H9 (cell line): ENCODE measurements at regions not wholly inside any gene's neighbourhood (a gene's known extent, or its start where the extent isn't known, plus 50 kb on each side); places are given as distances from the start of the nearest gene placed in this dataset.

Source experiments
- DNase-seq: peaks from one replicate; pipeline ENCODE4 v3.0.0-alpha.2; 2017
- H2AFZ ChIP-seq: one replicate; pipeline ENCODE4 v1.6.1; 2013; ENCODE audit warnings: mild to moderate bottlenecking, low read length, control low read depth, moderate library complexity
- H2AK5ac ChIP-seq: 2 replicates; pipeline ENCODE4 v1.6.1; 2013; ENCODE audit warnings: low read length, control low read depth, mixed read lengths; ENCODE audit not compliant: insufficient read length
- H2BK120ac ChIP-seq: one replicate; pipeline ENCODE4 v1.6.1; 2013; ENCODE audit warnings: low read depth, mild to moderate bottlenecking, low read length, control low read depth, inconsistent platforms; ENCODE audit not compliant: poor library complexity, severe bottlenecking
- H2BK12ac ChIP-seq: 2 replicates; pipeline ENCODE4 v1.6.1; 2013; ENCODE audit warnings: low read length, control low read depth, mixed read lengths, low read depth; ENCODE audit not compliant: insufficient read length
- H2BK15ac ChIP-seq: 2 replicates; pipeline ENCODE4 v1.6.1; 2013; ENCODE audit warnings: low read depth, low read length, control low read depth
- H2BK20ac ChIP-seq: one replicate; pipeline ENCODE4 v1.6.1; 2013; ENCODE audit warnings: low read depth, mild to moderate bottlenecking, low read length, control low read depth, inconsistent platforms; ENCODE audit not compliant: poor library complexity, severe bottlenecking
- H2BK5ac ChIP-seq: 2 replicates; pipeline ENCODE4 v1.6.1; 2013; ENCODE audit warnings: low read length, control low read depth, mixed read lengths; ENCODE audit not compliant: insufficient read length
- H3K14ac ChIP-seq: 2 replicates; pipeline ENCODE4 v1.6.1; 2013; ENCODE audit warnings: low read length, control low read depth; ENCODE audit not compliant: insufficient read depth
- H3K18ac ChIP-seq: 2 replicates; pipeline ENCODE4 v1.6.1; 2013; ENCODE audit warnings: low read depth, mild to moderate bottlenecking, mixed read lengths, low read length, control low read depth; ENCODE audit not compliant: insufficient read length
- H3K23ac ChIP-seq: 2 replicates; pipeline ENCODE4 v1.6.1; 2013; ENCODE audit warnings: low read length, control low read depth, mixed read lengths, low read depth; ENCODE audit not compliant: insufficient read length
- H3K23me2 ChIP-seq: 2 replicates; pipeline ENCODE4 v1.6.1; 2013; ENCODE audit warnings: low read depth, mild to moderate bottlenecking, mixed read lengths, low read length, control low read depth; ENCODE audit not compliant: insufficient read length, poor library complexity, severe bottlenecking
- H3K27ac ChIP-seq: 2 replicates; pipeline ENCODE4 v1.5.1; 2013; ENCODE audit warnings: low read length, control low read depth, mixed read lengths, low read depth; ENCODE audit not compliant: insufficient read length
- H3K27me3 ChIP-seq: 2 replicates; pipeline ENCODE4 v1.6.1; 2013; ENCODE audit warnings: low read length, control low read depth, inconsistent platforms; ENCODE audit not compliant: insufficient read depth
- H3K4ac ChIP-seq: 2 replicates; pipeline ENCODE4 v1.6.1; 2013; ENCODE audit warnings: low read depth, mild to moderate bottlenecking, control low read depth, inconsistent platforms, low read length, moderate library complexity
- H3K4me1 ChIP-seq: 2 replicates; pipeline ENCODE4 v1.6.1; 2013; ENCODE audit warnings: low read length, control low read depth, inconsistent platforms; ENCODE audit not compliant: insufficient read depth
- H3K4me2 ChIP-seq: 2 replicates; pipeline ENCODE4 v1.6.1; 2013; ENCODE audit warnings: low read length, control low read depth, mixed read lengths; ENCODE audit not compliant: insufficient read length, insufficient read depth
- H3K56ac ChIP-seq: 2 replicates; pipeline ENCODE4 v1.6.1; 2013; ENCODE audit warnings: low read depth, mild to moderate bottlenecking, mixed read lengths, low read length, control low read depth; ENCODE audit not compliant: insufficient read length
- H3K79me1 ChIP-seq: 2 replicates; pipeline ENCODE4 v1.6.1; 2013; ENCODE audit warnings: low read depth, mild to moderate bottlenecking, moderate library complexity, low read length, control low read depth, inconsistent platforms; ENCODE audit not compliant: insufficient read depth, poor library complexity, severe bottlenecking
- H3K79me2 ChIP-seq: 2 replicates; pipeline ENCODE4 v1.6.1; 2013; ENCODE audit warnings: low read length, control low read depth, inconsistent platforms; ENCODE audit not compliant: insufficient read depth
- H3K9ac ChIP-seq: 2 replicates; pipeline ENCODE4 v1.6.1; 2013; ENCODE audit warnings: low read length, control low read depth, mixed read lengths; ENCODE audit not compliant: insufficient read length; ENCODE audit errors: extremely low read depth
- H3K9me3 ChIP-seq: one replicate; pipeline ENCODE4 v1.6.1; 2013; ENCODE audit warnings: low read depth, low read length, inconsistent platforms; ENCODE audit not compliant: control insufficient read depth
- H3T11ph ChIP-seq: one replicate; pipeline ENCODE4 v1.6.1; 2013; ENCODE audit warnings: mild to moderate bottlenecking, low read length, control low read depth, inconsistent platforms
- H4K20me1 ChIP-seq: one replicate; pipeline ENCODE4 v1.6.1; 2013; ENCODE audit not compliant: control insufficient read depth, insufficient read length, insufficient read depth
- H4K5ac ChIP-seq: 2 replicates; pipeline ENCODE4 v1.6.1; 2013; ENCODE audit warnings: low read depth, mild to moderate bottlenecking, mixed read lengths, low read length, control low read depth; ENCODE audit not compliant: insufficient read length
- H4K8ac ChIP-seq: replicated peaks from 2 replicates; pipeline ENCODE4 v1.6.1; 2013; ENCODE audit warnings: low read length, control low read depth, mixed read lengths, low read depth; ENCODE audit not compliant: insufficient read length
- H4K91ac ChIP-seq: 2 replicates; pipeline ENCODE4 v1.6.1; 2013; ENCODE audit warnings: low read depth, mild to moderate bottlenecking, moderate library complexity, mixed read lengths, low read length, control low read depth; ENCODE audit not compliant: insufficient read length
- H3K27ac Mint-ChIP-seq, 3 experiments: 2 replicates in 2 of 3; 3 replicates in 1 of 3; pipeline ENCODE4 v1.8.0; 2020 to 2021; ENCODE audit warnings: mixed read lengths in 3 of 3, mild to moderate bottlenecking in 1 of 3, moderate library complexity in 1 of 3
- H3K27me3 Mint-ChIP-seq: 2 replicates; pipeline ENCODE4 v1.8.0; 2021; ENCODE audit warnings: low read depth, mild to moderate bottlenecking, moderate library complexity, mixed read lengths
- H3K36me3 Mint-ChIP-seq, 3 experiments: 2 replicates in 2 of 3; 3 replicates in 1 of 3; pipeline ENCODE4 v1.8.0; 2020 to 2021; ENCODE audit warnings: low read depth in 3 of 3, mixed read lengths in 3 of 3; ENCODE audit not compliant: insufficient read depth in 1 of 3
- H3K4me1 Mint-ChIP-seq, 2 experiments: 2 replicates each; pipeline ENCODE4 v1.8.0; 2020; ENCODE audit warnings: mixed read lengths in 2 of 2
- H3K4me3 Mint-ChIP-seq, 2 experiments: 2 replicates in 1 of 2; 3 replicates in 1 of 2; pipeline ENCODE4 v1.8.0; 2020 to 2021; ENCODE audit warnings: mild to moderate bottlenecking in 2 of 2, mixed read lengths in 2 of 2, moderate library complexity in 1 of 2
- H3K9me3 Mint-ChIP-seq, 2 experiments: 2 replicates in 1 of 2; 3 replicates in 1 of 2; pipeline ENCODE4 v1.8.0; 2020; ENCODE audit warnings: mild to moderate bottlenecking in 2 of 2, mixed read lengths in 2 of 2, moderate library complexity in 1 of 2
- WGBS: extraction: QIAGEN DNeasy Blood & Tissue Kit; methylation state at CpG from one replicate; pipeline ENCODE4 v1.1.7; 2013; ENCODE audit warnings: missing lambda C conversion rate, low lambda C conversion rate, mixed read lengths; ENCODE audit not compliant: insufficient read length; ENCODE audit errors: extremely low coverage; 5-methylcytosine and 5-hydroxymethylcytosine counted together
- TF ChIP-seq, protein P1 (sequence below): fragments of 200-600 bp; sonication (generic); conservative IDR thresholded peaks from 3 replicates; pipeline ENCODE4 v1.8.0; 2021; ENCODE audit warnings: antibody characterized with exemption, mild to moderate bottlenecking

DNA sequence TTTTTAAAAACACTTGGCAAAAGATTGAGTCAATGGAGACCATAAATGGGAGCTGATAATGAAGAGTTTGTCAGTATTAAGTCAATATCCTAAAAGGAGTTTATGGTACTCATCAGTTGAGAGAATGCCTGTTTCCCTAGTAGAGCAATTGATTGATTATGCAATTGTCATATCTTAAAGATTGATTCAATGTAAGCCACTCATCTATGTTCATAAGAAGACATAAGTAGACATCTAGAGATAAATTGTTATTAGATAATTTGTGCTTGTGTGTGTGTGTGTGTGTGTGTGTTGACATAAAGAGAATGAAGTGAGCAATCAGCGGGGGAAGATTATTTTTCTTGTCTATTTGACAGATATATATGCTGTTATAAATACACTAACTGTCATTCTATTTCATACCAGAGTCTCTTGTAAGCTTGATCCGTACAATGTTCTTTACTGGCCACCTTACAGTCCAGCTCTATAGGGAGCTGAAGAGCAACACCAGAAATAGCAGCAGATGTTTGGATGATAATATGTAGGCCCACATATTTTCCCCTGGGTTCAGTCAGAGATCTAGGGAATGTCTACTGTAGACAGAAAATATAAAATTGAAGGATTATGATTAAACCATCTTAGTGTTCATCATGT lies 848.6 kb upstream of the EPHA6 start:
- no peak overlapping the region for H4K91ac ChIP-seq
- no peaks in the 10 kb centered on the region for H3K9me3 ChIP-seq
- no peak overlapping the region for H2BK5ac ChIP-seq
- H3K36me3 Mint-ChIP-seq: peaks cover 0 to 8% (median 0%) of the 10 kb centered on the region in 3 experiments; a peak in 1 of 7 replicates
- no peaks in the 10 kb centered on the region for H3K4me1 ChIP-seq
- H4K20me1 ChIP-seq: no peaks in the 10 kb centered on the region
- H3K79me1 ChIP-seq: no peaks in the 10 kb centered on the region
- no peak overlapping the region for H2BK20ac ChIP-seq
- no peak overlapping the region for H3T11ph ChIP-seq
- no peak overlapping the region for H3K4me2 ChIP-seq
- no peak overlapping the region for H3K4me3 Mint-ChIP-seq
- no peak overlapping the region for H2BK120ac ChIP-seq
- H3K9me3 Mint-ChIP-seq: peaks cover 0 to 12% of the 10 kb centered on the region in 2 experiments; a peak in 3 of 5 replicates
- H3K27ac Mint-ChIP-seq: no peak overlapping the region
- no peak overlapping the region for H3K9ac ChIP-seq
- no peaks in the 10 kb centered on the region for H3K4me1 Mint-ChIP-seq
- no peak overlapping the region for H3K56ac ChIP-seq
- no peak overlapping the region for H3K23ac ChIP-seq
- no peaks in the 10 kb centered on the region for H3K79me2 ChIP-seq
- no peaks in the 10 kb centered on the region for H3K27me3 Mint-ChIP-seq
- H2AFZ ChIP-seq: no peak overlapping the region
- no peak overlapping the region for H4K5ac ChIP-seq
- no peaks in the 10 kb centered on the region for H3K27me3 ChIP-seq
- WGBS: no CpG with 5 or more reads among the region's 2 CpGs
- H2BK15ac ChIP-seq: no peak overlapping the region
- no peak overlapping the region for H3K27ac ChIP-seq
- no peak for DNase-seq
- H2AK5ac ChIP-seq: no peak overlapping the region
- no peak overlapping the region for H3K18ac ChIP-seq
- H3K14ac ChIP-seq: no peak overlapping the region
- H3K4ac ChIP-seq: no peak overlapping the region
- no peak overlapping the region for H4K8ac ChIP-seq
- H3K23me2 ChIP-seq: no peaks in the 10 kb centered on the region
- H2BK12ac ChIP-seq: no peak overlapping the region
- TF ChIP-seq, protein P1, sequence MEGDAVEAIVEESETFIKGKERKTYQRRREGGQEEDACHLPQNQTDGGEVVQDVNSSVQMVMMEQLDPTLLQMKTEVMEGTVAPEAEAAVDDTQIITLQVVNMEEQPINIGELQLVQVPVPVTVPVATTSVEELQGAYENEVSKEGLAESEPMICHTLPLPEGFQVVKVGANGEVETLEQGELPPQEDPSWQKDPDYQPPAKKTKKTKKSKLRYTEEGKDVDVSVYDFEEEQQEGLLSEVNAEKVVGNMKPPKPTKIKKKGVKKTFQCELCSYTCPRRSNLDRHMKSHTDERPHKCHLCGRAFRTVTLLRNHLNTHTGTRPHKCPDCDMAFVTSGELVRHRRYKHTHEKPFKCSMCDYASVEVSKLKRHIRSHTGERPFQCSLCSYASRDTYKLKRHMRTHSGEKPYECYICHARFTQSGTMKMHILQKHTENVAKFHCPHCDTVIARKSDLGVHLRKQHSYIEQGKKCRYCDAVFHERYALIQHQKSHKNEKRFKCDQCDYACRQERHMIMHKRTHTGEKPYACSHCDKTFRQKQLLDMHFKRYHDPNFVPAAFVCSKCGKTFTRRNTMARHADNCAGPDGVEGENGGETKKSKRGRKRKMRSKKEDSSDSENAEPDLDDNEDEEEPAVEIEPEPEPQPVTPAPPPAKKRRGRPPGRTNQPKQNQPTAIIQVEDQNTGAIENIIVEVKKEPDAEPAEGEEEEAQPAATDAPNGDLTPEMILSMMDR: no peak
